ENCODE measurements at regions not wholly inside any gene's neighbourhood (a gene's known extent, or its start where the extent isn't known, plus 50 kb on each side); places are given as distances from the start of the nearest gene placed in this dataset.

DNA sequence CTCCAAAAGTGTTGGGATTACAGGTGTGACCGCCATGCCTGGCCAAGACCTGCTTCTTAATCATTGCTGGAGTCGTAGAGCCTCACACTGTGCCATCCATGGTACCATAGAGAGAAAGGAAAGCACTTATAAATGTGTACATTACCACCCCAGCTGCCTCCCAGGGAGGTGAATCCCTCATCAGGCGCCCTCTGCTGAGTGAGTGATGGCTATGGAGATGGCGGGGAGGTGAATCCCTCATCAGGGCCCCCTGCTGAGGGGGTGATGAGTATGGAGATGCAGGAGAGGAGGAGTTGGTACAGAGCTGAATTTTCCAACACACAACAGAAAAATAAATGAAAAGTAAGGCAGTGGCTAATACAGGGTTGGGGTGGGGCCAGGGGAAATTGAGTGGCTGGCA is 263.4 kb downstream of the UQCRFS1 start:
- H3K27me3 ChIP-seq (ENCODE audit: control insufficient read depth, insufficient read depth, low read length) = no peaks in the 10 kb centered on the region
- no peaks in the 10 kb centered on the region for H3K9me3 ChIP-seq (ENCODE audit: control insufficient read depth, insufficient read depth, low read length)
- no peak for DNase-seq (ENCODE audit: low read depth, low spot score)
- no CpG with 5 or more reads among the region's 4 CpGs for WGBS (ENCODE audit: insufficient coverage, insufficient read length)
- no peaks in the 10 kb centered on the region for H3K36me3 ChIP-seq (ENCODE audit: control insufficient read depth, insufficient read depth, low read length)
- H3K27ac ChIP-seq (ENCODE audit: low read length) = no peak overlapping the region
- H3K4me3 ChIP-seq (ENCODE audit: low read length) = no peak overlapping the region
- no peaks in the 10 kb centered on the region for H3K4me1 ChIP-seq (ENCODE audit: control insufficient read depth, insufficient read depth, low read length)

GRCh38 chr19:28949027-28949426 is 263.9 kb downstream of the UQCRFS1 start:
- Histone ChIP-seq H3K27me3 (ENCODE audit: control insufficient read depth, insufficient read depth, low read length) (no peaks in the 10 kb centered on the region), H3K4me3 (ENCODE audit: low read length) (no peak overlapping the region), H3K4me1 (ENCODE audit: control insufficient read depth, insufficient read depth, low read length) (no peaks in the 10 kb centered on the region), H3K9me3 (ENCODE audit: control insufficient read depth, insufficient read depth, low read length) (no peaks in the 10 kb centered on the region), H3K27ac (ENCODE audit: low read length) (no peak overlapping the region), H3K36me3 (ENCODE audit: control insufficient read depth, insufficient read depth, low read length) (no peaks in the 10 kb centered on the region)
- DNase-seq (ENCODE audit: low read depth, low spot score) = no peak
- no CpG with 5 or more reads among the region's 1 CpG for WGBS (ENCODE audit: insufficient coverage, insufficient read length)

DNA sequence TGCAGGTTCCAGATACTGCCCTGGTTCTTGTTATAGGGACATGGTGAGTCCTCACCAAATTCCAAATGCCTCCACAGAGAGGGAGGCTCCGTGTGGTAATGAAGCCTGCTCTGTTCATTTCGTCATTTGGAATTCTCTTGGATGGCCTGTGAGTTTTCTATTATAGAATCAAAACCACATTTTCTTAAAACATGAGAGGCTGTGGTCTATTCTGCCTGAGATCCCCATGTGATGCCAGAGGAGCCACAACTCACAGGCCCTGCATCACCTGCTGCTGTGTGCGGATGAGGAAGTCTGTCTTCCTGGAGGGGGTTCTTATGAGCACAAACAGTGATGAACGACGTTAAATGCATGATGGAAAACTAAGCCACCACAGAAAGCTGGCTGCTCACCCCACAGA is 264.4 kb downstream of the UQCRFS1 start:
- Histone ChIP-seq H3K36me3 (ENCODE audit: control insufficient read depth, insufficient read depth, low read length) (no peaks in the 10 kb centered on the region), H3K9me3 (ENCODE audit: control insufficient read depth, insufficient read depth, low read length) (no peaks in the 10 kb centered on the region), H3K27me3 (ENCODE audit: control insufficient read depth, insufficient read depth, low read length) (no peaks in the 10 kb centered on the region), H3K4me3 (ENCODE audit: low read length) (no peak overlapping the region), H3K4me1 (ENCODE audit: control insufficient read depth, insufficient read depth, low read length) (no peaks in the 10 kb centered on the region), H3K27ac (ENCODE audit: low read length) (no peak overlapping the region)
- no peak for DNase-seq (ENCODE audit: low read depth, low spot score)
- WGBS (ENCODE audit: insufficient coverage, insufficient read length) = no CpG with 5 or more reads among the region's 5 CpGs

DNA sequence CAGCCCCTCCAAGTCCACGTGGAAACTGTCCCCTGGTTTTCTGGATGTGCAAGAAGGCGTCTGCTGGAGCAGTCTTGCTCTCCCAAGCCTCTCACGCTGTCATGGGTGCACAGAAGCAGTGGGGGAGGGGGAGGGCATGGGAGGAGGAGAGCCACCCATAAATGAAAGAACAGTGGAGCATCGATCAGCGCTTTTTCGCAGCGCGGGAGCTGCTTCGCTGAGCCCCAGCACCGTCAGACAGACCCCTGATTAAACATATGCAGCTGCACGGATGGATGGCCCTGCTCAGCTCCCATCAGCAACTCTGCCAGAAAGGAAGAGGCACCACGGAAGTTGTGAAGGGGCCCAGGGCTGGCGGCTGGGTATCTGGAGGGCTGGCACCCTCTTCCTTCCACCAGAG is 264.9 kb downstream of the UQCRFS1 start:
- no peaks in the 10 kb centered on the region for H3K27me3 ChIP-seq (ENCODE audit: control insufficient read depth, insufficient read depth, low read length)
- no peaks in the 10 kb centered on the region for H3K4me1 ChIP-seq (ENCODE audit: control insufficient read depth, insufficient read depth, low read length)
- H3K36me3 ChIP-seq (ENCODE audit: control insufficient read depth, insufficient read depth, low read length) = no peaks in the 10 kb centered on the region
- H3K9me3 ChIP-seq (ENCODE audit: control insufficient read depth, insufficient read depth, low read length) = no peaks in the 10 kb centered on the region
- H3K27ac ChIP-seq (ENCODE audit: low read length) = no peak overlapping the region
- no peak overlapping the region for H3K4me3 ChIP-seq (ENCODE audit: low read length)
- WGBS (ENCODE audit: insufficient coverage, insufficient read length) = no CpG with 5 or more reads among the region's 13 CpGs
- no peak for DNase-seq (ENCODE audit: low read depth, low spot score)

- Histone ChIP-seq H3K4me3 (ENCODE audit: low read length) (no peak overlapping the region), H3K36me3 (ENCODE audit: control insufficient read depth, insufficient read depth, low read length) (no peaks in the 10 kb centered on the region), H3K27ac (ENCODE audit: low read length) (no peak overlapping the region), H3K9me3 (ENCODE audit: control insufficient read depth, insufficient read depth, low read length) (no peaks in the 10 kb centered on the region), H3K4me1 (ENCODE audit: control insufficient read depth, insufficient read depth, low read length) (no peaks in the 10 kb centered on the region), H3K27me3 (ENCODE audit: control insufficient read depth, insufficient read depth, low read length) (no peaks in the 10 kb centered on the region)
- WGBS (ENCODE audit: insufficient coverage, insufficient read length) = no CpG with 5 or more reads among the region's 8 CpGs
- no peak for DNase-seq (ENCODE audit: low read depth, low spot score)
Measured at GRCh38 chr19:28943651-28944050, 269.3 kb downstream of the UQCRFS1 start.

- H3K4me3 ChIP-seq (ENCODE audit: low read length) = no peak overlapping the region
- no CpG with 5 or more reads among the region's 11 CpGs for WGBS (ENCODE audit: insufficient coverage, insufficient read length)
- H3K4me1 ChIP-seq (ENCODE audit: control insufficient read depth, insufficient read depth, low read length) = no peaks in the 10 kb centered on the region
- H3K27ac ChIP-seq (ENCODE audit: low read length) = no peak overlapping the region
- no peaks in the 10 kb centered on the region for H3K36me3 ChIP-seq (ENCODE audit: control insufficient read depth, insufficient read depth, low read length)
- no peaks in the 10 kb centered on the region for H3K27me3 ChIP-seq (ENCODE audit: control insufficient read depth, insufficient read depth, low read length)
- H3K9me3 ChIP-seq (ENCODE audit: control insufficient read depth, insufficient read depth, low read length) = no peaks in the 10 kb centered on the region
- DNase-seq (ENCODE audit: low read depth, low spot score) = no peak
Measured at GRCh38 chr19:28941833-28942232, 271.1 kb downstream of the UQCRFS1 start.

DNA sequence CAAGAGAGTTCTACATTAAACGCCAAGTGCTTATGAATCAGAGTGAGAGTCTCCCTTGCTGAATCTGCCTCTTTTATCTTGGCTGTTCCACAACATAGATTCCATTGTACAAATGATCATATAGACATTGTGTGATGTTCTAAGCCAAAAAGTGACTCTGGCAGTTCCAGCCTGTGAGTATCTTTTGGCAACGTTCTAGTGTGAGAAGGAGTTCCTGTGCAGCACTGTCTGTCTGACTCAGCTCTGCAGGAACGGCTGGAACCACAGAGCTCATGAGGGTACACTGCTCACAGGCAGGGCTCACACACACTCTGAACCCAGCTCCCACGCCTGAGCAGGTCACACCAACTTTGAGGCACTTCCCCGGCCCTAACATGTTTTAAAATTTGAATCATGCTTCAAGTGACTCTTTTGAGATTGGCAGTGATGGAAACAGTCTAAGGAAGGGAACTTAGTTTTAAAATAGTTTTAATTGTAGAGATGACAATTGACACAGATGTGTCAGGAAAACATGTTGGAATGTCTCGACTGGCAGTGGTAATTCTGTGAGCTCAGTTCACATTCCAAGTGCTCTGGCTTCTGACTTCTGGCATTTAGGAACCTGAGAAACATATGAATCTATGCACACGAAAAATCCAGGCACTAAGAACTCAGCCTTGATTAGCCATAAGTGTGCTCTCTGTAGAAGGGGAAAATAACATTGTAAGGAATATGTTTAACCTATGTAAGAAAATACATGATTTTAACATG is 272.0 kb downstream of the UQCRFS1 start:
- Histone ChIP-seq H3K9me3 (ENCODE audit: control insufficient read depth, insufficient read depth, low read length) (no peaks in the 10 kb centered on the region), H3K27ac (ENCODE audit: low read length) (no peak overlapping the region), H3K36me3 (ENCODE audit: control insufficient read depth, insufficient read depth, low read length) (no peaks in the 10 kb centered on the region), H3K4me3 (ENCODE audit: low read length) (no peak overlapping the region), H3K4me1 (ENCODE audit: control insufficient read depth, insufficient read depth, low read length) (no peaks in the 10 kb centered on the region), H3K27me3 (ENCODE audit: control insufficient read depth, insufficient read depth, low read length) (no peaks in the 10 kb centered on the region)
- no CpG with 5 or more reads among the region's 7 CpGs for WGBS (ENCODE audit: insufficient coverage, insufficient read length)
- DNase-seq (ENCODE audit: low read depth, low spot score) = no peak

- DNase-seq (ENCODE audit: low read depth, low spot score) = no peak
- H3K4me3 ChIP-seq (ENCODE audit: low read length) = no peak overlapping the region
- no peaks in the 10 kb centered on the region for H3K4me1 ChIP-seq (ENCODE audit: control insufficient read depth, insufficient read depth, low read length)
- no peaks in the 10 kb centered on the region for H3K9me3 ChIP-seq (ENCODE audit: control insufficient read depth, insufficient read depth, low read length)
- H3K36me3 ChIP-seq (ENCODE audit: control insufficient read depth, insufficient read depth, low read length) = no peaks in the 10 kb centered on the region
- no peak overlapping the region for H3K27ac ChIP-seq (ENCODE audit: low read length)
- H3K27me3 ChIP-seq (ENCODE audit: control insufficient read depth, insufficient read depth, low read length) = no peaks in the 10 kb centered on the region
Measured at GRCh38 chr19:28939236-28939635, 273.7 kb downstream of the UQCRFS1 start.

GRCh38 chr19:28936001-28936400 is 276.9 kb downstream of the UQCRFS1 start:
- WGBS (ENCODE audit: insufficient coverage, insufficient read length) = no CpG with 5 or more reads among the region's 1 CpG

DNA sequence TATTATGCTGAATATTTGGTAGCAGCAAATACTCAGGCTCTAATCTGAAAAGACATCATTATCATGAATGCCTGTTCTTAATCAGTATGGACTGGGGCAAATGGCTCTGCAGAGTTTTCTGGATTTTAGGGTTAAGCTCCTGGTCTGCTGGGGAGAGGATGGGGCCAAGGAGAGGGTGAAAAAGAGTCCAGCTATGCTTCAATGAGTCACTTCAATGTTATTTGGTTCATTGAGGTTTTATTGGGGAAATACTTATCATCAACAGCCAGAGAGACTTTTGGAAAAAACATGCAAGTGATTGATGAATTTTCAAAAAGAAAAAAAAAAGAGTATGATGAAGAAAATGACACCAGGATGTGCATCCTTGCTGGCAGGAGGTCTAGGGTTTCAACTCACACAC is 278.3 kb downstream of the UQCRFS1 start:
- H3K9me3 ChIP-seq (ENCODE audit: control insufficient read depth, insufficient read depth, low read length) = no peaks in the 10 kb centered on the region
- H3K27ac ChIP-seq (ENCODE audit: low read length) = no peak overlapping the region
- H3K4me3 ChIP-seq (ENCODE audit: low read length) = no peak overlapping the region
- DNase-seq (ENCODE audit: low read depth, low spot score) = no peak
- H3K36me3 ChIP-seq (ENCODE audit: control insufficient read depth, insufficient read depth, low read length) = no peaks in the 10 kb centered on the region
- no peaks in the 10 kb centered on the region for H3K27me3 ChIP-seq (ENCODE audit: control insufficient read depth, insufficient read depth, low read length)
- H3K4me1 ChIP-seq (ENCODE audit: control insufficient read depth, insufficient read depth, low read length) = no peaks in the 10 kb centered on the region

More at GRCh38 chr19:28936001-28936400, 276.9 kb downstream of the UQCRFS1 start:
- no peak for DNase-seq (ENCODE audit: low read depth, low spot score)
- Histone ChIP-seq H3K4me1 (ENCODE audit: control insufficient read depth, insufficient read depth, low read length) (no peaks in the 10 kb centered on the region), H3K4me3 (ENCODE audit: low read length) (no peak overlapping the region), H3K27ac (ENCODE audit: low read length) (no peak overlapping the region), H3K27me3 (ENCODE audit: control insufficient read depth, insufficient read depth, low read length) (no peaks in the 10 kb centered on the region), H3K36me3 (ENCODE audit: control insufficient read depth, insufficient read depth, low read length) (no peaks in the 10 kb centered on the region), H3K9me3 (ENCODE audit: control insufficient read depth, insufficient read depth, low read length) (no peaks in the 10 kb centered on the region)

DNA sequence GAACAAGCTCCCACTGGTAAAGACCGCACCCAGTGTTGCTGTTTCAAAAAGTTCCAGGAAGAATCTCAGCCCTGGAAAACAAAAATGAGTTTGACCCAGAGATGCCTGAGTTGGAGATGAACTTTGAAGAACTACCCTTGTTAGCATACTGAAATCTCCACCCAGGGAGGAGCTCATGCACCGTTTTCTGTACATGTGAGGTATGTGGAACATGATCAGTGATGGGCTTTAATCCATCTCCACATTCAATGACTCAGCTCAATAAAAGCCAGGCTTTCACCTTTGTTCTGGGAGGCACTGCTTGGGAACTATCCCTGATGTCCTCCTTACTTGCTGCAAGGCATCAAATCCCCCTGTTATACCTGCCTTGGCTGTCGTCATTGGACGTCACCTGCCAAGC is 279.9 kb downstream of the UQCRFS1 start:
- WGBS (ENCODE audit: insufficient coverage, insufficient read length) = no CpG with 5 or more reads among the region's 4 CpGs
- no peak overlapping the region for H3K4me3 ChIP-seq (ENCODE audit: low read length)
- no peaks in the 10 kb centered on the region for H3K27me3 ChIP-seq (ENCODE audit: control insufficient read depth, insufficient read depth, low read length)
- no peaks in the 10 kb centered on the region for H3K4me1 ChIP-seq (ENCODE audit: control insufficient read depth, insufficient read depth, low read length)
- no peaks in the 10 kb centered on the region for H3K9me3 ChIP-seq (ENCODE audit: control insufficient read depth, insufficient read depth, low read length)
- DNase-seq (ENCODE audit: low read depth, low spot score) = no peak
- H3K27ac ChIP-seq (ENCODE audit: low read length) = no peak overlapping the region
- no peaks in the 10 kb centered on the region for H3K36me3 ChIP-seq (ENCODE audit: control insufficient read depth, insufficient read depth, low read length)

All from iPS DF 6.9 (cell line).